Nephron (organoid): ENCODE measurements at regions not wholly inside any gene's neighbourhood (a gene's known extent, or its start where the extent isn't known, plus 50 kb on each side); places are given as distances from the start of the nearest gene placed in this dataset.

Source experiments
- H3K27ac Mint-ChIP-seq, 3 experiments: 2 replicates each; pipeline ENCODE4 v1.8.0; 2020; ENCODE audit warnings: mixed read lengths in 3 of 3, mild to moderate bottlenecking in 2 of 3, moderate library complexity in 1 of 3
- H3K27me3 Mint-ChIP-seq: 2 replicates; pipeline ENCODE4 v1.8.0; 2021; ENCODE audit warnings: low read depth, mild to moderate bottlenecking, moderate library complexity, mixed read lengths
- H3K36me3 Mint-ChIP-seq: 2 replicates; pipeline ENCODE4 v1.8.0; 2020; ENCODE audit warnings: low read depth, mixed read lengths
- H3K4me1 Mint-ChIP-seq: 2 replicates; pipeline ENCODE4 v1.8.0; 2020; ENCODE audit warnings: mixed read lengths
- H3K4me3 Mint-ChIP-seq, 3 experiments: 2 replicates each; pipeline ENCODE4 v1.8.0; 2020; ENCODE audit warnings: mild to moderate bottlenecking in 3 of 3, mixed read lengths in 3 of 3, moderate library complexity in 2 of 3
- H3K9me3 Mint-ChIP-seq: 2 replicates; pipeline ENCODE4 v1.8.0; 2020; ENCODE audit warnings: mixed read lengths
- TF ChIP-seq, protein P1 (sequence below), 3 experiments: fragments of 200-600 bp; sonication (generic); IDR thresholded peaks; one replicate each; pipeline ENCODE4 v1.5.0; 2021; ENCODE audit warnings: antibody characterized with exemption in 3 of 3; ENCODE audit not compliant: unreplicated experiment in 3 of 3

DNA sequence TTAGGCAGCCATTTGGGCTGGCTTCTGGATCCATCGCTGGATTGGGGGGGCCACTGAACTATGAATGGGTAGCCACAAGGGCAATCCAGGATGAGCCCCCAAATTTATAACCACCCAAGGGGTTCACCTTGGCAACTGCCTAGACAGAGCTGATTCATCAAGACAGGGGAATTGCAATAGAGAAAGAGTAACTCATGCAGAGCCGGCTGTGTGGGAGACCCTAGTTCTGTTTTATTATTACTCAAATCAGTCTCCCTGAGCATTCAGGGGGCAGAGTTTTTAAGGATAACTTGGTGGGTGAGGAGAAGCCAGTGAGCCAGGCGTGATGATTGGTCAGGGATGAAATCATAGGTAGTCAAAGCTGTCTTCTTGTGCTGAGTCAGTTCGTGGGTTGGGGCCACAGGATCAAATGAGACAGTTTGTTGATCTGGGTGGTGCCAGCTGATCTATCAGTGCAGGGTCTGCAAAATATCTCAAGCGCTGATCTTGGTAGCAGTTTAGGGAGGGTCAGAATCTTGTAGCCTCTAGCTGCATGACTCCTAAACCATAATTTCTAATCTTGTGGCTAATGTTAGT, 57.9 kb downstream of the DNAJB9 start:
- Mint-ChIP-seq H3K36me3 (no peaks in the 10 kb centered on the region), H3K27me3 (no peaks in the 10 kb centered on the region), H3K27ac (no peak overlapping the region), H3K9me3 (no peaks in the 10 kb centered on the region), H3K4me3 (no peak overlapping the region), H3K4me1 (peaks cover 14% of the 10 kb centered on the region)
- TF ChIP-seq, protein P1, sequence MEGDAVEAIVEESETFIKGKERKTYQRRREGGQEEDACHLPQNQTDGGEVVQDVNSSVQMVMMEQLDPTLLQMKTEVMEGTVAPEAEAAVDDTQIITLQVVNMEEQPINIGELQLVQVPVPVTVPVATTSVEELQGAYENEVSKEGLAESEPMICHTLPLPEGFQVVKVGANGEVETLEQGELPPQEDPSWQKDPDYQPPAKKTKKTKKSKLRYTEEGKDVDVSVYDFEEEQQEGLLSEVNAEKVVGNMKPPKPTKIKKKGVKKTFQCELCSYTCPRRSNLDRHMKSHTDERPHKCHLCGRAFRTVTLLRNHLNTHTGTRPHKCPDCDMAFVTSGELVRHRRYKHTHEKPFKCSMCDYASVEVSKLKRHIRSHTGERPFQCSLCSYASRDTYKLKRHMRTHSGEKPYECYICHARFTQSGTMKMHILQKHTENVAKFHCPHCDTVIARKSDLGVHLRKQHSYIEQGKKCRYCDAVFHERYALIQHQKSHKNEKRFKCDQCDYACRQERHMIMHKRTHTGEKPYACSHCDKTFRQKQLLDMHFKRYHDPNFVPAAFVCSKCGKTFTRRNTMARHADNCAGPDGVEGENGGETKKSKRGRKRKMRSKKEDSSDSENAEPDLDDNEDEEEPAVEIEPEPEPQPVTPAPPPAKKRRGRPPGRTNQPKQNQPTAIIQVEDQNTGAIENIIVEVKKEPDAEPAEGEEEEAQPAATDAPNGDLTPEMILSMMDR (IDR thresholded peaks at IDR 0.05; ENCODE audit: unreplicated experiment in 3 of 3): no peak

DNA sequence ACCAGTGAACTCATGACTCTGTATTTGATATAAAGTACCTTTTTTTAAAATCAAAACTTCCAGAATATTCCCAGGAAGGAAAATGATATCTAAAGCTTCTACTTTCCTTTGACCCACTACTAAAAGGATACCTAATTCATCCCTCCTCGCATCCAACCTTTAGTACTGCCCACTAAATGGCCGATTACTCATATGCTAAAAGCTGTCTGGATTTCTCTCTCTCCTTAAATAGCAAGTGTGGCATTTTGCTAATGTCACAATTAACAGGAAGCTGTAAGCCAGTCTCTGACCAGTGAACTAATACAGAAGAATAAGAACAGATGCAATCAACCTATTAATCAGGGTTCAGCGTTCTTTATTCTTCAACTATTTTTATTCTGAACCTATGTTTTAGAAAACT, 59.0 kb downstream of the DNAJB9 start:
- Mint-ChIP-seq H3K27ac (no peak overlapping the region), H3K4me1 (peaks cover 14% of the 10 kb centered on the region), H3K36me3 (no peaks in the 10 kb centered on the region), H3K4me3 (no peak overlapping the region), H3K27me3 (no peaks in the 10 kb centered on the region), H3K9me3 (no peaks in the 10 kb centered on the region)
- TF ChIP-seq, protein P1 (IDR thresholded peaks at IDR 0.05; ENCODE audit: unreplicated experiment in 3 of 3): no peak

DNA sequence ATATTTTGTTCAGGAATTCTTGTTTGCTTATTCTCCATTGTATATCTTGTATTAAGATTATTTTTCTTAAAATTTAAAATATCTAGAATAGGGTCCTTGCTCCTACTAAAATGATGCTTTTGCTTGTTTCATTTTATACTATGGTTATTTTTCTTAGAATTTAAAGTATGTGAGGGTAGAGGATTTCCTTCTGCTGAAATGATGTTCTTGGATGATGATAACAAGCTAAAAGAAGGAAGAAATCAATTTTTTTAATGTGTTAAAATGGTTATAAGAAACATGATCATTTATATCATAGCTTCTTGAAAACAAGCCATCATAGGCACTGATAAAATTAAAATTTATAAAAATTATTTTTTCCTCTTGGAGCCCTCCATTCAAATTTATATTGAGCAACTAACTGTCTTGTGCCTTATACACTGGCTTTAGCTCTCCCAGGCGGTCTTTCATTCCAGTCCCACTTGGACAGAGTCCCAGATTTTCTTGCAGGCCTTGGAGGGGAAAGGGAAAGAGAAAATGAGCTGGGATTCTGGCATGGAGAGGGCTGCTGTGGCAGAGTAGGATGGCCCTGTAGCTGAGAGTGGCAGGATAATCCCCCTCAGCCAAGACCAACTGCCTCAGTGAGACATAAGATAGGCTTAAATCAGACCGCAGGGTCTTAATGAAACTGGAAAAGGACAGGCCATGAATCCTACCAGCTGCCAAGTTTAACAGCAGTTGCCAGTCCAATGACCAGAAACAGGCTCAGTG, 60.2 kb downstream of the DNAJB9 start:
- H3K4me3 Mint-ChIP-seq: no peak overlapping the region
- no peaks in the 10 kb centered on the region for H3K27me3 Mint-ChIP-seq
- TF ChIP-seq, protein P1 (IDR thresholded peaks at IDR 0.05; ENCODE audit: unreplicated experiment in 3 of 3): no peak
- H3K36me3 Mint-ChIP-seq: no peaks in the 10 kb centered on the region
- H3K9me3 Mint-ChIP-seq: no peaks in the 10 kb centered on the region
- H3K4me1 Mint-ChIP-seq: peaks cover 14% of the 10 kb centered on the region
- H3K27ac Mint-ChIP-seq: peak overlapping the region in 2 of 3 experiments; percentile 41 to 67

DNA sequence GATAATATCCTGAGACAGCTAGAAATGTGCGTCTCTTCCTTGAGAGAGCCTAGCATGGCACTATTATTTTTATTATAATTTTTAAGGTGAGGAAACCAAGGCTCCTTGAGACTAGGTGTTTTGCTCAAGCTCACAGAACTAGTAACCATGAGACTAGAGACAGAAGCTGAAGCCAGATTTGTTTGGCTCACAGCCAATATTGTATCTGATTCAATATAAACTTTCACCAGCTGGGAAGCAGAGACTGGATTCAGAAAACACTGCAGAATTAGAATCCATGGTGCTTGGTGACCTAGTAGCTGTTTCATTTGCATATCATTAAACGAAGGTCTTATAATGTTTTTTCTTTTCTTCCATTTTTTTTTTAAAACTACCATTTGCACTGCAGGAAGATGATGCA, 64.4 kb downstream of the DNAJB9 start:
- no peak overlapping the region for H3K4me3 Mint-ChIP-seq
- TF ChIP-seq, protein P1 (IDR thresholded peaks at IDR 0.05; ENCODE audit: unreplicated experiment in 3 of 3): no peak
- peaks cover 4% of the 10 kb centered on the region for H3K27me3 Mint-ChIP-seq

DNA sequence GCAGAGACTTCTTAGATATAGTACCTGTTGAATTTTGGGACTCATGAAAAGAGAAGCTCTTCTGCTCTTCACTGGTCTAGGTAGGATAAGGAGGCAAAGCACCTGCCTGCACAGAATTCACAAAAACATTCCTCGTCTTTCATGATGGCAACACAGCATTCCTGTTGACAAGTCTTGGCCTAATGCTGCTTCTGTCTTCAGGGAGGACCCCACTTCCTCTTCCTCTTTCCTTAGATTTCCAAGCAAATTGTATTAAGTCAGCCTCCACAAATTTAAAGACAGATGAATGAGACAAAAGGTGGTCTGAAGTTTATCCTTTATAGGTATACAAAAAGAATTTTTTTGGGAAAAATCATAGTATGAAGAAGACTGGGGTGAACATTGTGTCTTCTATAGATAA, 64.9 kb downstream of the DNAJB9 start:
- Mint-ChIP-seq H3K9me3 (no peaks in the 10 kb centered on the region), H3K36me3 (no peaks in the 10 kb centered on the region), H3K27ac (no peak overlapping the region), H3K4me1 (peaks cover 14% of the 10 kb centered on the region), H3K4me3 (no peak overlapping the region), H3K27me3 (peaks cover 4% of the 10 kb centered on the region)
- TF ChIP-seq, protein P1 (IDR thresholded peaks at IDR 0.05; ENCODE audit: unreplicated experiment in 3 of 3): no peak

More for the DNA sequence above, 64.4 kb downstream of the DNAJB9 start:
- Mint-ChIP-seq H3K4me1 (peaks cover 14% of the 10 kb centered on the region), H3K36me3 (no peaks in the 10 kb centered on the region), H3K9me3 (no peaks in the 10 kb centered on the region), H3K27ac (no peak overlapping the region)
